Stimulated activated CD4-positive, alpha-beta T cell treated with anti-CD3 and anti-CD28 coated beads, Interleukin-4, amount 100 ng/mL, for 24 hours (primary cell): ENCODE measurements at regions not wholly inside any gene's neighbourhood (a gene's known extent, or its start where the extent isn't known, plus 50 kb on each side); places are given as distances from the start of the nearest gene placed in this dataset.

Source experiments
- DNase-seq: peaks from one replicate; pipeline ENCODE4 v3.0.0-alpha.2; 2020

DNA sequence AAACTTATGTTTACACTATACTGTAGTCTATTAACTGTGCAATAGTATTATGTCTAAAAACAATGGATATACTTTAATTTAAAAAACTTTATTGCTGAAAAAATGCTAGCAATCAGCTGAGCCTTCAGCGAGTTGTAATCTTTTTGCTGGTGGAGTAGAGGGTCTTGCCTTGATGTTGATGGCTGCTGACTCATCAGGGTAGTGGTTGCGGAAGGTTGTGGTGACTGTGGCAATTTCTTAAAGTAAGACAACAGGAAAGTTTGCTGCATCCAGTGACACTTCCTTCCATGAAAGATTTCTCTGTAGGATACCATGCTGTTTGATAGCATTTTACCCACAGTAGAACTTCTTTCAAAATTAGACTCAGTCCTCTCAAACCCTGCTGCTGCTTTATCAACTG, 234.7 kb upstream of the CSF3R start:
- DNase-seq, result no peak

DNA sequence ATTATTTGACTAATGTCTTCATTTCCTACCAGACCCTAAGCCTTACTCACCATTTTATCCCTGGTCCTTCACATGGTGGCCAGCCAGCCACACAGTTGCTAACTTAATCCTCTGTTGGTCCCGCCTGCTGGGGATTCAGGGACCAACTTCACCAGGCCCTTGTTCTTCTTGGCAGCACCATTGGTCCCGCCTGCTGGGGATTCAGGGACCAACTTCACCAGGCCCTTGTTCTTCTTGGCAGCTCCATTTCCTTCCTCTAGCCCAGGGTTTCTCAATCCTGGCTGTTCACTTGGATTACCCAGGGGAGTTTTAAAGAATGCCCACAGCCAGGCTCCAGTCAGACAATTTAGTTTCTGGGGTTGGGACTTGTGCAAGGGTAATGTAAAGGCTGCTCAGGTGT, 233.1 kb upstream of the CSF3R start:
- DNase-seq, result no peak

DNA sequence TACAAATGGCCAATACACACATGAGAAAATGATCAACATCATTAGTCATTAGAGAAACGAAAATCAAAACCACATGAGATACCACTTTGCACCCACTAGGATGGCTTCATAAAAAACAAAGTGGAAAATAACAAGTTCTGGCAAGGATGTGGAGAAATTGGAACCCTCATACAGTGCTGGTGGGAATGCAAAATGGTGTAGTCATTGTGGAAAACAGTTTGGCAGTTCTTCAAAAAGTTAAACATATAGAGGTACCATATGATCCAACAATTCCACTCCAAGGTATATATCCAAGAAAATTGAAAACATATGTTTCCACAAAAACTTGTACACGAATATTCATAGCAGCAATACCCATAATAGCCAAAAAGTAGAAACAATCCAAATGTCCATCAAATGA, 231.6 kb upstream of the CSF3R start:
- DNase-seq, result no peak

GRCh38 chr1:36711480-36711879, 228.8 kb upstream of the CSF3R start:
- DNase-seq, result no peak

DNA sequence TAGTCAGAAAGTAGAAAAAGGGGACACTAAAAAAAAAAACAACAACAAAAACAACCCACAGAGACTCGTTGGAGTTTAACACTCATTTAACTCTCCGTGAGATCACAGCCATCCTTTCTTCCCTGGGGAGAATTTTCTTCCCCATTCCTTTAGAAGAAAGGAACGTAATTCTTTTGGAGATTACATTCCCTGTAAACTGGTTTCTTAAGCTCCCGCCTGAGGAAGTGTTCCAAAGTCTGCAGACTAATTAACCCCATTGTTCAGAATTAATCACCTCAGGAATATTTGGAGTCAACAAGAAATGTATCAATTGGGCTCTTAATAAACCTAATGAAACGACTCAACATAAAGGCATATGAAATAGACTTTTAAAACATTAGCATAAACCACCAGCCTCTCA, 228.2 kb upstream of the CSF3R start:
- no peak for DNase-seq

- no peak for DNase-seq
Measured at GRCh38 chr1:36709869-36710481, 227.3 kb upstream of the CSF3R start.

GRCh38 chr1:36708587-36708986, 225.9 kb upstream of the CSF3R start:
- no peak for DNase-seq

DNA sequence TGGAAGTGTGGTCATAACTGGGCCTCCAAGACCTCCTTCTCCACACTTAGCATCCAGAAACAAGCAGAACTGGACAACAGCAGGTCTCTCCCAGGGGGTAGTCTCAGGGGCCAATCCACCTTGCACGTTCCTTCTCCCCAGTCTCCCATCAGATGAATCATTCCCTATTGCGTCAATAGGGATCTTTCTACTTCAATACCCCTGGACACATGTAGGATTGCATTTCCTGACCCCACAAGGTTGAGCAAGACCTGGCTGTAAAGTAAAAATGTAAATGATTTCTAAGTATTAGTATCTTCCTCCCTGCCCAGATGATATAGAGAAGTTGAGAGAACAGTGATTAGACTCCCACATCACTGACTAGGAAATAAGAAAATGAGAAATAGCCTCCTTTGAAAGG, 224.5 kb upstream of the CSF3R start:
- no peak for DNase-seq

GRCh38 chr1:36706416-36706815, 223.7 kb upstream of the CSF3R start:
- no peak for DNase-seq

DNA sequence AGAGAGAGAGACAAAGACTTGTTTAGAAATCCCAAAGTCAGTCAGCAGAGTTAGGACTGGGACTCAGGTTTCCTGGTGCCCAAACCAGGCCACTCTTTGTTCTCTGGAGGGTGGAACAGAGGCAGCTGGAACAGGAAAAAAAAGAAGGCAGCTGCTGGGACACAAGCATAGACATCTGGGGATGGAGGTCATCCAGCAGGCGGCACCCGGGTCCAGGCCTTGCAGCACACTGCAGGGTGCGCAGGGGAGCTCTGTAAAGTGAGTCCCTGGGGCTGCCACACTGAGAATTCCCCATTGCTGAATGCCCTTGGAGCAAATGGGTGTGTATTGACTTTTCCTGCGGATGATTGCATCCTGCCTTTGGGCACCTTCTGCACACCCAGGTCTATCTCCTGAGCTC, 222.9 kb upstream of the CSF3R start:
- no peak for DNase-seq

- peak; percentile 54 for DNase-seq
Measured at GRCh38 chr1:36703526-36704208, 221.0 kb upstream of the CSF3R start.

GRCh38 chr1:36702963-36703362, 220.2 kb upstream of the CSF3R start:
- no peak for DNase-seq

GRCh38 chr1:36699113-36699911, 216.6 kb upstream of the CSF3R start:
- DNase-seq, result no peak

GRCh38 chr1:36697836-36698605, 215.3 kb upstream of the CSF3R start:
- no peak for DNase-seq

DNA sequence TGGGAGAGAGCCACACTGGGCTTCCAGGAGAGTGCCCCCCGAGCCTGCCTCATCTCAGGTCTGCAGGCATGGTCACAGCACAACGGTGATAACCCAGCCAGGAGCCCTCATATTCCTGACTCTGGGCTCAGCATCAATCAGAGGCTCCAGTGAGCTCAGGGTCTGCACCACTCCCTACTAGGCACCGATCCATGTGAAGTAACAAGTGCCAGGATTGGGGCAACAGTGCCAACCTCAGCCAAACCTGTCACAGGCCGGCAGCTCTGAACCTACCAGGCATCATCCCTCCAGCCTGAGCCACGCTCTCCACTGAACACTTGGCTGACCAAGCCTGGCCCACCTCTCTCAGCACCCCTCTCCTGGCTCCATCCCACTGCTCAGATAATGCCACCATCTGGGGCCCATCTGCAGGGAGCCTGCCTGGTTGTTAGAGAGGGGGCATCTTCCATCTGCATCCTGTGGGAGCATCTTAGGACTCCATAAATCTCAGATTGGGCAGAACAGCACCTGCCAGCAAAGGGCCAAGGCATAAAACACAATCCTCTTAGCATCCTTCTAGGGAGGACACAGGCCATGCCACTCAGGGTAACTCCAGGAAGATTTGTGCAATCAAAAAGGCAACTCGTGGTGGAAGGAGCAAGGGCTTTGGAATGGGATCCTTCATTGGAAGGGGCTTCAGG, 213.7 kb upstream of the CSF3R start:
- DNase-seq, result no peak

- no peak for DNase-seq
Measured at GRCh38 chr1:36693603-36694002, 210.9 kb upstream of the CSF3R start.

DNA sequence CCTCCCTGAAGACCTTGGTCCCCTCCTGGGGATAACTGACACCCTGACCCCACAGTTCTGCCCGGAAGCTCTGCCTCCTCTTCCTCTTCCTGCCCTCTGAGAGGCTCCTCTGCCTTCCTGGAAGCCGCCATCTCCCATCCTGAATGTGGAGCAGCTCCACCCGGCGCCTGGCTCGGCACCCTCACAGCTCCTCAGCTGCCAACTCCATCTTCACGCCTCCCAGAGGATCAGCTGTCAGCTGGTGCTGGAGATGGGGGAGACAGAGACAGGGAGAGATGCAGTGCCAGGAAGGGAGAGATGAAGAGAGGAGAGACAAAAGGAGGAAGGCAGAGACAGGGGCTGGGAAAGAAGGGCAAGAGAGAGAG, 210.4 kb upstream of the CSF3R start:
- DNase-seq, result no peak

GRCh38 chr1:36692465-36693160, 209.9 kb upstream of the CSF3R start:
- DNase-seq, result no peak

GRCh38 chr1:36691374-36691773, 208.7 kb upstream of the CSF3R start:
- DNase-seq, result no peak

GRCh38 chr1:36689992-36690391, 207.3 kb upstream of the CSF3R start:
- no peak for DNase-seq

- no peak for DNase-seq
Measured at GRCh38 chr1:36687312-36687711, 204.6 kb upstream of the CSF3R start.

GRCh38 chr1:36675931-36676562, 193.3 kb upstream of the CSF3R start:
- no peak for DNase-seq
